ENCODE measurements at regions not wholly inside any gene's neighbourhood (a gene's known extent, or its start where the extent isn't known, plus 50 kb on each side); places are given as distances from the start of the nearest gene placed in this dataset.

DNA sequence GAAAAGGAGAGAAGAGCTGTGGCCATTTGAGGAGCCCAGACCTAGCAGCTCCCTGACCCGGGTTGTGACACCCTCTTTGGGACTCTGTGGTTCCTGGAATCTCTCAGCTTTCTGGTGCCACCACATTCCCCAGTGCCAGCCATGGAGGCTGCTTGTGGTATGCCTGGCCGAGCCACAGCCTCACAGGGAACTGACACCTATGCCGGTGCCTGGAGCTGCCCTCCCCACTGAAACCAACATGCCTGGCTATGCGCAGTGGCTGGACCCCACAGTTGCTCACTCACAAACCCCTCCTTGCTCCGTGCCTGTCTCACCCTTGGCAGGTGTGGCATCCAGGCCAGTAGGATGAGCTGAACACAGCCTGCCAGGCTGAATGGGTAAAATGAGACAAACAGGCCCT is 749.4 kb downstream of the ARAP2 start:
- no peak for TF ChIP-seq TAF1 (IDR thresholded peaks at IDR 0.05; ENCODE audit: low read depth)

DNA sequence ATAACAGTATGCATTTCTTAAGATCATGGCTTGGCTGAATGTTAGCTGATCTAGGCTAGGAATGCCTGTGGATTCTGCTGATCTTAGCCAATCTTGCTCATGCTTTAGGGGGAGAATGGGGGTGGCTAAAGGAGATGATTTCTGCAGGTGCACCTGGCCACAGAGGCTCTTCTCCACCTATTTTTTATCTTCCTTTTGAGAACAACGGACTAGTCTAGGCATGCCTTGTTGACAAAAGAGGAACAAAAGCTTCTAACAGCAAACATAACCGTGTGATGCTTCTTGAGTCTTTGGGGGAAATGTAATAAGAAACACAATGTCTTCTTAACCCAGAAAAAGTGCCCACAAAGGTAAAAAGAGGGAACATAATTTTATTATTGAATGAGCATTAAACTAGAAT is 743.5 kb downstream of the ARAP2 start:
- TF ChIP-seq CEBPB (IDR thresholded peaks at IDR 0.05), result no peak
- no peak for TF ChIP-seq TCF12 (IDR thresholded peaks at IDR 0.05; ENCODE audit: low read depth)
- TF ChIP-seq, protein P1, sequence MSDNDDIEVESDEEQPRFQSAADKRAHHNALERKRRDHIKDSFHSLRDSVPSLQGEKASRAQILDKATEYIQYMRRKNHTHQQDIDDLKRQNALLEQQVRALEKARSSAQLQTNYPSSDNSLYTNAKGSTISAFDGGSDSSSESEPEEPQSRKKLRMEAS (IDR thresholded peaks at IDR 0.05), result no peak
- TF ChIP-seq, protein P2, sequence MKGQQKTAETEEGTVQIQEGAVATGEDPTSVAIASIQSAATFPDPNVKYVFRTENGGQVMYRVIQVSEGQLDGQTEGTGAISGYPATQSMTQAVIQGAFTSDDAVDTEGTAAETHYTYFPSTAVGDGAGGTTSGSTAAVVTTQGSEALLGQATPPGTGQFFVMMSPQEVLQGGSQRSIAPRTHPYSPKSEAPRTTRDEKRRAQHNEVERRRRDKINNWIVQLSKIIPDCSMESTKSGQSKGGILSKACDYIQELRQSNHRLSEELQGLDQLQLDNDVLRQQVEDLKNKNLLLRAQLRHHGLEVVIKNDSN (IDR thresholded peaks at IDR 0.05), result no peak
- no peak for TF ChIP-seq TAF1 (IDR thresholded peaks at IDR 0.05; ENCODE audit: low read depth)
- no peak for TF ChIP-seq CREB1 (IDR thresholded peaks at IDR 0.05; ENCODE audit: low read depth)
- no peak for TF ChIP-seq ZBTB7A (IDR thresholded peaks at IDR 0.05; ENCODE audit: low read depth)
- TF ChIP-seq EGR1 (IDR thresholded peaks at IDR 0.05), result no peak
- no peak for TF ChIP-seq TEAD4 (IDR thresholded peaks at IDR 0.05)

DNA sequence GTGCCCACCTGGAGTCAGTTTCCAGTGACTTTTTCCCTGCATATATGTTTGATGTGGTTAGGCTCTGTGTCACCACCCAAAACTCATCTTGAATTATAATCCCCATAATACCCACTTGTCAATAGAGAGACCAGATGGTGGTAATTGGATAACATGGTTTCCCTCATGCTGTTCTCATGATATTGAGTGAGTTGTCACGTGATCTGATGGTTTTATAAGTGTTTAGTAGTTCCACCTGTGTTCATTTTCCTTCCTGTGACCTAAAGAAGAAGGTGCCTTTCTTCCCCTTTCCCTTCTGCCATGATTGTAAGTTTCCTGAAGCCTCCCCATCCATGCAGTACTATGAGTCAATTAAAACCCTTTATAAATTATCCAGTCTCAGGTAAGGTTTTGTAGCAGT is 740.9 kb downstream of the ARAP2 start:
- TF ChIP-seq EP300 (IDR thresholded peaks at IDR 0.05; ENCODE audit: borderline replicate concordance) (no peak), ZBTB7A (IDR thresholded peaks at IDR 0.05; ENCODE audit: low read depth) (no peak), NFIC (IDR thresholded peaks at IDR 0.05) (no peak), CREB1 (IDR thresholded peaks at IDR 0.05; ENCODE audit: low read depth) (no peak), EGR1 (IDR thresholded peaks at IDR 0.05) (no peak), FOXM1 (IDR thresholded peaks at IDR 0.05; ENCODE audit: borderline replicate concordance, low read depth) (no peak), TAF1 (IDR thresholded peaks at IDR 0.05; ENCODE audit: low read depth) (no peak), TEAD4 (IDR thresholded peaks at IDR 0.05) (no peak), RAD21 (IDR thresholded peaks at IDR 0.05; ENCODE audit: low read depth) (no peak), TCF12 (IDR thresholded peaks at IDR 0.05; ENCODE audit: low read depth) (no peak), CEBPB (IDR thresholded peaks at IDR 0.05) (no peak), YY1 (IDR thresholded peaks at IDR 0.05; ENCODE audit: low read depth) (no peak)
- TF ChIP-seq, protein P3, sequence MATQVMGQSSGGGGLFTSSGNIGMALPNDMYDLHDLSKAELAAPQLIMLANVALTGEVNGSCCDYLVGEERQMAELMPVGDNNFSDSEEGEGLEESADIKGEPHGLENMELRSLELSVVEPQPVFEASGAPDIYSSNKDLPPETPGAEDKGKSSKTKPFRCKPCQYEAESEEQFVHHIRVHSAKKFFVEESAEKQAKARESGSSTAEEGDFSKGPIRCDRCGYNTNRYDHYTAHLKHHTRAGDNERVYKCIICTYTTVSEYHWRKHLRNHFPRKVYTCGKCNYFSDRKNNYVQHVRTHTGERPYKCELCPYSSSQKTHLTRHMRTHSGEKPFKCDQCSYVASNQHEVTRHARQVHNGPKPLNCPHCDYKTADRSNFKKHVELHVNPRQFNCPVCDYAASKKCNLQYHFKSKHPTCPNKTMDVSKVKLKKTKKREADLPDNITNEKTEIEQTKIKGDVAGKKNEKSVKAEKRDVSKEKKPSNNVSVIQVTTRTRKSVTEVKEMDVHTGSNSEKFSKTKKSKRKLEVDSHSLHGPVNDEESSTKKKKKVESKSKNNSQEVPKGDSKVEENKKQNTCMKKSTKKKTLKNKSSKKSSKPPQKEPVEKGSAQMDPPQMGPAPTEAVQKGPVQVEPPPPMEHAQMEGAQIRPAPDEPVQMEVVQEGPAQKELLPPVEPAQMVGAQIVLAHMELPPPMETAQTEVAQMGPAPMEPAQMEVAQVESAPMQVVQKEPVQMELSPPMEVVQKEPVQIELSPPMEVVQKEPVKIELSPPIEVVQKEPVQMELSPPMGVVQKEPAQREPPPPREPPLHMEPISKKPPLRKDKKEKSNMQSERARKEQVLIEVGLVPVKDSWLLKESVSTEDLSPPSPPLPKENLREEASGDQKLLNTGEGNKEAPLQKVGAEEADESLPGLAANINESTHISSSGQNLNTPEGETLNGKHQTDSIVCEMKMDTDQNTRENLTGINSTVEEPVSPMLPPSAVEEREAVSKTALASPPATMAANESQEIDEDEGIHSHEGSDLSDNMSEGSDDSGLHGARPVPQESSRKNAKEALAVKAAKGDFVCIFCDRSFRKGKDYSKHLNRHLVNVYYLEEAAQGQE (IDR thresholded peaks at IDR 0.05; ENCODE audit: low read depth), result no peak
- TF ChIP-seq, protein P2 (IDR thresholded peaks at IDR 0.05), result no peak
- TF ChIP-seq, protein P1 (IDR thresholded peaks at IDR 0.05), result no peak

DNA sequence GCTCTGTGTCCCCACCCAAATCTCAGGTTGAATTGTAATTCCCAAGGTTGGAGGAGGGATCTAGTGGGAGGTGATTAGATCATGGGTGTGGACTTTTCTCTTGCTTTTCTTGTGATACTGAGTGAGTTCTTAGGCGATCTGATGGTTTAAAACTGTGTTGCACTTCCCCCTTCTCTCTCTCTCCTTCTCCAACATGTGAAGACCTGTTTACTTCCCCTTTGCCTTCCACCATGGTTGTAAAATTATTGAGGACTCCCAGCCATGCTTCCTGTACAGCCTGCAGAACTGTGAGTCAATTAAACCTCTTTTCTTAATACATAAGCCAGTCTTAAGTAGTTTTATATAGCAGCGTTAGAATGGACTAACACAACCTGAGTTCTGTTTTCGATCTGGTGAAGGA is 738.2 kb downstream of the ARAP2 start:
- TF ChIP-seq TEAD4 (IDR thresholded peaks at IDR 0.05) (no peak), EGR1 (IDR thresholded peaks at IDR 0.05) (no peak), FOXM1 (IDR thresholded peaks at IDR 0.05; ENCODE audit: borderline replicate concordance, low read depth) (no peak), ZBTB7A (IDR thresholded peaks at IDR 0.05; ENCODE audit: low read depth) (no peak), CEBPB (IDR thresholded peaks at IDR 0.05) (no peak), EP300 (IDR thresholded peaks at IDR 0.05; ENCODE audit: borderline replicate concordance) (no peak), TAF1 (IDR thresholded peaks at IDR 0.05; ENCODE audit: low read depth) (no peak), YY1 (IDR thresholded peaks at IDR 0.05; ENCODE audit: low read depth) (no peak), CREB1 (IDR thresholded peaks at IDR 0.05; ENCODE audit: low read depth) (no peak), TCF12 (IDR thresholded peaks at IDR 0.05; ENCODE audit: low read depth) (no peak)
- TF ChIP-seq, protein P3 (IDR thresholded peaks at IDR 0.05; ENCODE audit: low read depth), result no peak
- TF ChIP-seq, protein P2 (IDR thresholded peaks at IDR 0.05), result no peak
- TF ChIP-seq, protein P1 (IDR thresholded peaks at IDR 0.05), result no peak

DNA sequence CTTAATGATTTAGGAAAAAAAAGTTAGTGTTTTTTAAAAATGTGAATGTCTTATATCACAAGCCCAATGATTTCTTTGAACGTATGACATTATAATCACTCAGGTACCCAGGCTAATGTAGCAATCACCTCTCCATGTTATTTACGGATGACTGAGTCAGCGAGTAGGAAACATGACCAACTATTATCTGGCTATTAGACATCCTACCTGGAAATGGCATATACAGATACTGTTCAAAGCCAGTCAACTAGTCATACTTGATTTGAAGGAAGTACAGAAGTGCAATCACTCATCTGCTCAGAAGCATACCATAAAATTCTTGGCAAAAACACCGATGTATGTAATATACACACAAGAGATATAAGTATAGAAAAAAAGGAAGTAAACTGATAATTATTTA is 732.5 kb downstream of the ARAP2 start:
- TF ChIP-seq EP300 (IDR thresholded peaks at IDR 0.05; ENCODE audit: borderline replicate concordance) (no peak), RAD21 (IDR thresholded peaks at IDR 0.05; ENCODE audit: low read depth) (no peak), TEAD4 (IDR thresholded peaks at IDR 0.05) (no peak), YY1 (IDR thresholded peaks at IDR 0.05; ENCODE audit: low read depth) (no peak), EGR1 (IDR thresholded peaks at IDR 0.05) (no peak), FOXM1 (IDR thresholded peaks at IDR 0.05; ENCODE audit: borderline replicate concordance, low read depth) (no peak), ZBTB7A (IDR thresholded peaks at IDR 0.05; ENCODE audit: low read depth) (no peak), NFIC (IDR thresholded peaks at IDR 0.05) (no peak), TAF1 (IDR thresholded peaks at IDR 0.05; ENCODE audit: low read depth) (no peak), CEBPB (IDR thresholded peaks at IDR 0.05) (no peak), CREB1 (IDR thresholded peaks at IDR 0.05; ENCODE audit: low read depth) (no peak), TCF12 (IDR thresholded peaks at IDR 0.05; ENCODE audit: low read depth) (no peak)
- TF ChIP-seq, protein P3 (IDR thresholded peaks at IDR 0.05; ENCODE audit: low read depth), result no peak
- TF ChIP-seq, protein P2 (IDR thresholded peaks at IDR 0.05), result no peak
- TF ChIP-seq, protein P1 (IDR thresholded peaks at IDR 0.05), result no peak
